RWPE2 (cell line): ENCODE measurements at regions not wholly inside any gene's neighbourhood (a gene's known extent, or its start where the extent isn't known, plus 50 kb on each side); places are given as distances from the start of the nearest gene placed in this dataset.

Experiments used
- ATAC-seq: fragments of 200-7000 bp; cut with Tn5 transposase; 3 replicates; pipeline ENCODE4 v1.9.1; 2021; ENCODE audit warnings: low read depth
- DNase-seq: peaks from one replicate; pipeline ENCODE4 v3.0.0-alpha.2; 2020; ENCODE audit warnings: low spot score
- H3K27ac ChIP-seq: fragments of 450-650 bp; 2 replicates; pipeline ENCODE4 v1.5.1; 2017; ENCODE audit warnings: mild to moderate bottlenecking; ENCODE audit not compliant: poor library complexity, severe bottlenecking
- H3K27me3 ChIP-seq: fragments of 250-450 bp; sonication (Bioruptor Pico); 2 replicates; pipeline ENCODE4 v1.5.1; 2021; ENCODE audit warnings: mild to moderate bottlenecking, moderate library complexity; ENCODE audit not compliant: insufficient read depth, poor library complexity, severe bottlenecking
- H3K36me3 ChIP-seq: fragments of 250-450 bp; sonication (Bioruptor Pico); 2 replicates; pipeline ENCODE4 v1.5.1; 2020; ENCODE audit warnings: low read depth, mild to moderate bottlenecking, moderate library complexity
- H3K4me1 ChIP-seq: fragments of 250-450 bp; sonication (Bioruptor Pico); 2 replicates; pipeline ENCODE4 v1.5.1; 2021; ENCODE audit warnings: mild to moderate bottlenecking, moderate library complexity; ENCODE audit not compliant: insufficient read depth, poor library complexity, severe bottlenecking
- H3K4me3 ChIP-seq: fragments of 250-450 bp; sonication (Bioruptor Pico); 2 replicates; pipeline ENCODE4 v1.5.1; 2021; ENCODE audit warnings: mild to moderate bottlenecking, moderate library complexity; ENCODE audit not compliant: severe bottlenecking
- H3K9me3 ChIP-seq: fragments of 250-450 bp; sonication (Bioruptor Pico); 2 replicates; pipeline ENCODE4 v1.5.1; 2021; ENCODE audit warnings: mild to moderate bottlenecking, moderate library complexity; ENCODE audit not compliant: severe bottlenecking
- CTCF ChIP-seq: fragments of 450-650 bp; IDR thresholded peaks from one replicate; pipeline ENCODE4 v1.5.1; 2017; ENCODE audit warnings: mild to moderate bottlenecking, moderate library complexity; ENCODE audit not compliant: poor library complexity, severe bottlenecking

GRCh38 chr7:159281573-159281972, 136.9 kb upstream of the VIPR2 start:
- H3K27me3 ChIP-seq, result no peaks in the 10 kb centered on the region
- no peak overlapping the region for H3K27ac ChIP-seq
- no peak for TF ChIP-seq CTCF
- H3K4me1 ChIP-seq, result no peaks in the 10 kb centered on the region
- H3K9me3 ChIP-seq, result no peaks in the 10 kb centered on the region
- DNase-seq, result no peak
- ATAC-seq, result no peak
- H3K4me3 ChIP-seq, result no peak overlapping the region
- no peaks in the 10 kb centered on the region for H3K36me3 ChIP-seq

GRCh38 chr7:159280008-159280407, 135.3 kb upstream of the VIPR2 start:
- Histone ChIP-seq H3K27me3 (no peaks in the 10 kb centered on the region), H3K27ac (no peak overlapping the region), H3K4me3 (no peak overlapping the region), H3K9me3 (peaks cover 4% of the 10 kb centered on the region), H3K4me1 (no peaks in the 10 kb centered on the region), H3K36me3 (no peaks in the 10 kb centered on the region)
- ATAC-seq (no peak), DNase-seq (no peak)
- TF ChIP-seq CTCF, result no peak

- Histone ChIP-seq H3K27ac (no peak overlapping the region), H3K4me3 (no peak overlapping the region), H3K27me3 (no peaks in the 10 kb centered on the region), H3K9me3 (peaks cover 8% of the 10 kb centered on the region), H3K4me1 (no peaks in the 10 kb centered on the region), H3K36me3 (no peaks in the 10 kb centered on the region)
- ATAC-seq, result no peak
- no peak for DNase-seq
- TF ChIP-seq CTCF, result no peak
Measured at GRCh38 chr7:159272739-159273138, 128.1 kb upstream of the VIPR2 start.

DNA sequence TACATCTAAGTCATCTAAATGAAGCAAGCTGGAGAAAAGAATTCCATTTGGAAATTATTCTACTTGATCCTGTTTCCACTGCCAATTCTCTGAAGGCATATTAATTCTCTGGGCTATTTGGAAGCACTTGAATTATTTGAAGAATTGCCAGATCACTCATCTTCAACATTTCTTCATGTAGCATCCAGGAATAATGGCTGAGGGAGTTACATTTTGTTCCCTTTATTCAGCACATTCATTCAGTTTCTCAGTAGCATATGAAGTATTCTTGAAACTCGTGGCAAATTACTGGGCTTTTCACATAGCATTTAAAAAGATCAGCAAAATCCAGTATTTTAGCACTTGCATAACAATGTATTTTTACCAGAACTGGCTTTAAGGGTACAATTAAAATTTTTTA, 127.1 kb upstream of the VIPR2 start:
- no peak overlapping the region for H3K27ac ChIP-seq
- no peak for DNase-seq
- ATAC-seq, result no peak
- H3K4me3 ChIP-seq, result no peak overlapping the region
- no peaks in the 10 kb centered on the region for H3K27me3 ChIP-seq
- no peaks in the 10 kb centered on the region for H3K36me3 ChIP-seq
- H3K4me1 ChIP-seq, result no peaks in the 10 kb centered on the region
- peaks cover 10% of the 10 kb centered on the region for H3K9me3 ChIP-seq
- no peak for TF ChIP-seq CTCF

DNA sequence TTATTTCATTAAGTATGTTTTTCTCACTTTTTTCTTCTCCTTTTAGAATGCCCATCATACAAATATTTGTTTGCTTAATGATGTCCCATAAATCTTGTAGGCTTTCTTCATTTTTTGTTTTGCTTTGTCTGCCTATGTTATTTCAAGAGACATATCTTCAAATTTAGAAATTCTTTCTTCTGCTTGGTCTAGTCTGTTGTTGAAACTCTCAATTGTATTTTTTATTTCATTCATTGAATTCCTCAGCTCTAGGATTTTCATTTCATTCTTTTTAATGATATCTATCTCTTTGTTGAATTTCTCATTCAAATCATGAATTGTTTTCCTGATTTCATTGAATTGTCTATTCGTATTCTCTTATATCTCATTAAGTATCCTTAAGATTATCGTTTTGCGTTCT, 125.1 kb upstream of the VIPR2 start:
- DNase-seq, result no peak
- Histone ChIP-seq H3K27ac (no peak overlapping the region), H3K4me3 (no peak overlapping the region), H3K36me3 (no peaks in the 10 kb centered on the region), H3K27me3 (no peaks in the 10 kb centered on the region), H3K9me3 (peaks cover 6% of the 10 kb centered on the region), H3K4me1 (no peaks in the 10 kb centered on the region)
- no peak for ATAC-seq
- no peak for TF ChIP-seq CTCF
